A549 (cell line): ENCODE measurements at regions not wholly inside any gene's neighbourhood (a gene's known extent, or its start where the extent isn't known, plus 50 kb on each side); places are given as distances from the start of the nearest gene placed in this dataset.

Experiments
- ELK1 ChIP-seq: fragments of 150-350 bp; IDR thresholded peaks from 2 replicates; pipeline ENCODE4 v1.6.1; 2014; ENCODE audit warnings: low read depth, mild to moderate bottlenecking, low read length
- EP300 ChIP-seq, 2 experiments: fragments of >200 bp; sonication (Bioruptor Twin); formaldehyde crosslinking; IDR thresholded peaks; 2 replicates in 1 of 2; 3 replicates in 1 of 2; pipeline ENCODE4 v1.6.1; 2016 to 2017
- NFE2L2 ChIP-seq: fragments of 150-350 bp; conservative IDR thresholded peaks from 2 replicates; pipeline ENCODE4 v1.6.1; 2014; ENCODE audit warnings: low read length
- POLR2A ChIP-seq: IDR thresholded peaks from 2 replicates; pipeline ENCODE4 v1.6.1; 2012; ENCODE audit warnings: mild to moderate bottlenecking, low read length
- POLR2AphosphoS2 ChIP-seq: conservative IDR thresholded peaks from 2 replicates; pipeline ENCODE4 v1.6.1; 2012; ENCODE audit warnings: low read length, improper control_type of control experiment, inconsistent platforms
- RNF2 ChIP-seq: fragments of 200-600 bp; sonication (generic); IDR thresholded peaks from 2 replicates; pipeline ENCODE4 v1.6.1; 2016; ENCODE audit warnings: low read depth, mild to moderate bottlenecking, antibody characterized with exemption, moderate library complexity, borderline replicate concordance
- USF2 ChIP-seq: fragments of 450-650 bp; IDR thresholded peaks from 2 replicates; pipeline ENCODE4 v1.6.1; 2014; ENCODE audit warnings: antibody characterized with exemption
- TF ChIP-seq, protein P1 (sequence below): fragments of >200 bp; sonication (Bioruptor Twin); formaldehyde crosslinking; IDR thresholded peaks from 3 replicates; pipeline ENCODE4 v1.5.1; 2016
- TF ChIP-seq, protein P2 (sequence below): fragments of 250-450 bp; sonication (Bioruptor Pico); IDR thresholded peaks from 2 replicates; pipeline ENCODE4 v1.5.0; 2021; ENCODE audit warnings: mild to moderate bottlenecking, moderate library complexity, borderline replicate concordance

GRCh38 chr17:77815127-77815905 is 143.2 kb upstream of the TNRC6C start:
- TF ChIP-seq, protein P1, sequence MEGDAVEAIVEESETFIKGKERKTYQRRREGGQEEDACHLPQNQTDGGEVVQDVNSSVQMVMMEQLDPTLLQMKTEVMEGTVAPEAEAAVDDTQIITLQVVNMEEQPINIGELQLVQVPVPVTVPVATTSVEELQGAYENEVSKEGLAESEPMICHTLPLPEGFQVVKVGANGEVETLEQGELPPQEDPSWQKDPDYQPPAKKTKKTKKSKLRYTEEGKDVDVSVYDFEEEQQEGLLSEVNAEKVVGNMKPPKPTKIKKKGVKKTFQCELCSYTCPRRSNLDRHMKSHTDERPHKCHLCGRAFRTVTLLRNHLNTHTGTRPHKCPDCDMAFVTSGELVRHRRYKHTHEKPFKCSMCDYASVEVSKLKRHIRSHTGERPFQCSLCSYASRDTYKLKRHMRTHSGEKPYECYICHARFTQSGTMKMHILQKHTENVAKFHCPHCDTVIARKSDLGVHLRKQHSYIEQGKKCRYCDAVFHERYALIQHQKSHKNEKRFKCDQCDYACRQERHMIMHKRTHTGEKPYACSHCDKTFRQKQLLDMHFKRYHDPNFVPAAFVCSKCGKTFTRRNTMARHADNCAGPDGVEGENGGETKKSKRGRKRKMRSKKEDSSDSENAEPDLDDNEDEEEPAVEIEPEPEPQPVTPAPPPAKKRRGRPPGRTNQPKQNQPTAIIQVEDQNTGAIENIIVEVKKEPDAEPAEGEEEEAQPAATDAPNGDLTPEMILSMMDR = no peak
- TF ChIP-seq POLR2A (no peak), ELK1 (no peak), RNF2 (no peak), POLR2AphosphoS2 (no peak), USF2 (no peak), EP300 (IDR thresholded peaks at IDR 0.05) (no peak), NFE2L2 (no peak)
- TF ChIP-seq, protein P2, sequence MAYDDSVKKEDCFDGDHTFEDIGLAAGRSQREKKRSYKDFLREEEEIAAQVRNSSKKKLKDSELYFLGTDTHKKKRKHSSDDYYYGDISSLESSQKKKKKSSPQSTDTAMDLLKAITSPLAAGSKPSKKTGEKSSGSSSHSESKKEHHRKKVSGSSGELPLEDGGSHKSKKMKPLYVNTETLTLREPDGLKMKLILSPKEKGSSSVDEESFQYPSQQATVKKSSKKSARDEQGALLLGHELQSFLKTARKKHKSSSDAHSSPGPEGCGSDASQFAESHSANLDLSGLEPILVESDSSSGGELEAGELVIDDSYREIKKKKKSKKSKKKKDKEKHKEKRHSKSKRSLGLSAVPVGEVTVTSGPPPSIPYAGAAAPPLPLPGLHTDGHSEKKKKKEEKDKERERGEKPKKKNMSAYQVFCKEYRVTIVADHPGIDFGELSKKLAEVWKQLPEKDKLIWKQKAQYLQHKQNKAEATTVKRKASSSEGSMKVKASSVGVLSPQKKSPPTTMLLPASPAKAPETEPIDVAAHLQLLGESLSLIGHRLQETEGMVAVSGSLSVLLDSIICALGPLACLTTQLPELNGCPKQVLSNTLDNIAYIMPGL (CRISPR knock-in tag) = no peak
